Stimulated activated CD8-positive, alpha-beta memory T cell treated with anti-CD3 and anti-CD28 coated beads, Interleukin-12 subunit alpha, Interleukin-12 subunit beta, amount 100 ng/mL, for 4 hours (primary cell): ENCODE measurements at regions not wholly inside any gene's neighbourhood (a gene's known extent, or its start where the extent isn't known, plus 50 kb on each side); places are given as distances from the start of the nearest gene placed in this dataset.
"Not testable (repeated sequence)": the region's sequence is repeated elsewhere in the genome, so short reads cannot be mapped to it uniquely, and the experiment has no call there.

Source experiments
- DNase-seq: peaks from one replicate; pipeline ENCODE4 v3.0.0-alpha.2; 2020; ENCODE audit warnings: low read depth

DNA sequence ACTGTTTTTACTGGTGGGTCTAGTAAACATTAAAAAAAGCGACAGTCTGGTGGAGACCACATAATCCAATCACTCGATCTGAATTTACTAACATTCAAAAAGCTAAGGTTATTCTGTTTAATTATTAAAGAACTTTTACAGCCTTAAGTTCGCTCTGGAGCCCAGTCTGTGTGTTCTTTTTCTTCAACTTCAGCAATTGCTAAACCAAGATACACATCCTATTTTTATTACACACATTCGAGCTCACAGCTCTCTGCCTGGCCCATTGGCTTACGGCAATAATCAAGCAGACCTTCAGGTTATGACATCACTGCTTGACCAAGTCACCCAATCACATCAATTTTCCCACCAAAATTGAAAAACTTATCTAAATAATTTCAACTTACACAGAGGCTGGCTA lies 57.4 kb upstream of the PRSS16 start:
- no peak for DNase-seq

DNA sequence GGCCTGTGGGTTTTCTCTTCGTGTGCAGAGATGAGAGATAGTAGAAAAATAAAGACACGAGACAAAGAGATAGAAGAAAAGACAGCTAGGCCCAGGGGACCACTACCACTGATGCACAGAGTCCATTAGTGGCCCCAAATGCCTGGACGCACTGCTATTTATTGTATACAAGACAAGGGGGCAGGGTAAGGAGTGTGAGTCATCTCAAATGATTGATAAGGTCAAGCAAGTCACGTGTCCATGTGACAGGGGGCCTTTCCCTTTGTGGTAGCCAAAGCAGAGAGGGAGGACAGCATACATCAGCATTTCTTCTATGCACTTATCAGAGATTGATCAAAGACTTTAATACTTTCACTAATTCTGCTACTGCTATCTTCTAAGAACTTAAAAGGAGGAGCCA lies 53.0 kb upstream of the PRSS16 start:
- not testable (repeated sequence) for DNase-seq

- not testable (repeated sequence) for DNase-seq
Observed at GRCh38 chr6:27195547-27195946, 52.0 kb upstream of the PRSS16 start.
